Suppressor macrophage treated with lipopolysaccharide for 1 hour (primary cell): ENCODE measurements at regions not wholly inside any gene's neighbourhood (a gene's known extent, or its start where the extent isn't known, plus 50 kb on each side); places are given as distances from the start of the nearest gene placed in this dataset.
A peak's percentile ranks its signal among the peaks of the same experiment; 100 is the strongest.
"Not testable (repeated sequence)": the region's sequence is repeated elsewhere in the genome, so short reads cannot be mapped to it uniquely, and the experiment has no call there.

Experiments used
- DNase-seq, 3 donors: peaks; one replicate each; pipeline ENCODE4 v3.0.0-alpha.2; 2020 to 2022

- not testable (repeated sequence) for DNase-seq
These were observed 246.1 kb upstream of the BTG1 start for GRCh38 chr12:92391726-92392125.

GRCh38 chr12:92389466-92389865, 243.8 kb upstream of the BTG1 start:
- DNase-seq = no peak

GRCh38 chr12:92385296-92385695, 239.7 kb upstream of the BTG1 start:
- no peak for DNase-seq

GRCh38 chr12:92384571-92384970, 238.9 kb upstream of the BTG1 start:
- DNase-seq = no peak

GRCh38 chr12:92382383-92382878, 236.8 kb upstream of the BTG1 start:
- no peak for DNase-seq

- DNase-seq = no peak
These were observed 236.2 kb upstream of the BTG1 start for GRCh38 chr12:92381856-92382255.

- DNase-seq = no peak
These were observed 233.2 kb upstream of the BTG1 start for GRCh38 chr12:92378682-92379479.

- not testable (repeated sequence) for DNase-seq
These were observed 229.9 kb upstream of the BTG1 start for GRCh38 chr12:92375504-92375903.

GRCh38 chr12:92370828-92371227, 225.2 kb upstream of the BTG1 start:
- no peak for DNase-seq

GRCh38 chr12:92369636-92370035, 224.0 kb upstream of the BTG1 start:
- no peak for DNase-seq

- no peak for DNase-seq
These were observed 223.4 kb upstream of the BTG1 start for GRCh38 chr12:92369056-92369455.

- no peak for DNase-seq
These were observed 220.2 kb upstream of the BTG1 start for GRCh38 chr12:92365836-92366235.

GRCh38 chr12:92365333-92365732, 219.7 kb upstream of the BTG1 start:
- DNase-seq = no peak

GRCh38 chr12:92363295-92364146, 217.9 kb upstream of the BTG1 start:
- peak; percentile 54 to 69 (median 69) for DNase-seq

GRCh38 chr12:92362785-92363184, 217.1 kb upstream of the BTG1 start:
- no peak for DNase-seq

- DNase-seq = no peak
These were observed 216.5 kb upstream of the BTG1 start for GRCh38 chr12:92362126-92362525.

- no peak for DNase-seq
These were observed 214.9 kb upstream of the BTG1 start for GRCh38 chr12:92360543-92360942.

GRCh38 chr12:92359581-92360209, 214.0 kb upstream of the BTG1 start:
- no peak for DNase-seq

- DNase-seq = no peak
These were observed 212.1 kb upstream of the BTG1 start for GRCh38 chr12:92357584-92358261.

GRCh38 chr12:92356425-92356824, 210.8 kb upstream of the BTG1 start:
- DNase-seq = no peak

- DNase-seq = no peak
These were observed 204.0 kb upstream of the BTG1 start for GRCh38 chr12:92349635-92350034.

GRCh38 chr12:92342574-92342973, 196.9 kb upstream of the BTG1 start:
- no peak for DNase-seq
